HG02610 (cell line): ENCODE measurements at regions not wholly inside any gene's neighbourhood (a gene's known extent, or its start where the extent isn't known, plus 50 kb on each side); places are given as distances from the start of the nearest gene placed in this dataset.
"Not testable (repeated sequence)": the region's sequence is repeated elsewhere in the genome, so short reads cannot be mapped to it uniquely, and the experiment has no call there.

Source experiments
- ATAC-seq: cut with Tn5 transposase; IDR thresholded peaks from one replicate; pipeline ENCODE4 v1.9.1; 2021; ENCODE audit warnings: mild to moderate bottlenecking, moderate library complexity; ENCODE audit not compliant: unreplicated experiment

- no peak for ATAC-seq
Measured at GRCh38 chr3:5731100-5731499, 543.6 kb downstream of the EDEM1 start.

- no peak for ATAC-seq
Measured at GRCh38 chr3:5732081-5732480, 544.6 kb downstream of the EDEM1 start.

GRCh38 chr3:5733995-5734394 lies 546.5 kb downstream of the EDEM1 start:
- no peak for ATAC-seq

- no peak for ATAC-seq
Measured at GRCh38 chr3:5735896-5736295, 548.4 kb downstream of the EDEM1 start.

- no peak for ATAC-seq
Measured at GRCh38 chr3:5739299-5739935, 551.9 kb downstream of the EDEM1 start.

- no peak for ATAC-seq
Measured at GRCh38 chr3:5739949-5740348, 552.4 kb downstream of the EDEM1 start.

- ATAC-seq = no peak
Measured at GRCh38 chr3:5741017-5741416, 553.5 kb downstream of the EDEM1 start.

- ATAC-seq = no peak
Measured at GRCh38 chr3:5750091-5750490, 562.6 kb downstream of the EDEM1 start.

- no peak for ATAC-seq
Measured at GRCh38 chr3:5750874-5751640, 563.5 kb downstream of the EDEM1 start.

- ATAC-seq = no peak
Measured at GRCh38 chr3:5754602-5755001, 567.1 kb downstream of the EDEM1 start.

- no peak for ATAC-seq
Measured at GRCh38 chr3:5756443-5756842, 568.9 kb downstream of the EDEM1 start.

- no peak for ATAC-seq
Measured at GRCh38 chr3:5757213-5757804, 569.8 kb downstream of the EDEM1 start.

GRCh38 chr3:5758699-5759098 lies 571.2 kb downstream of the EDEM1 start:
- no peak for ATAC-seq

- no peak for ATAC-seq
Measured at GRCh38 chr3:5762506-5762905, 575.0 kb downstream of the EDEM1 start.

- ATAC-seq = no peak
Measured at GRCh38 chr3:5766848-5767247, 579.3 kb downstream of the EDEM1 start.

- ATAC-seq = no peak
Measured at GRCh38 chr3:5767304-5767703, 579.8 kb downstream of the EDEM1 start.

GRCh38 chr3:5768281-5768945 lies 580.9 kb downstream of the EDEM1 start:
- no peak for ATAC-seq

- no peak for ATAC-seq
Measured at GRCh38 chr3:5769825-5770224, 582.3 kb downstream of the EDEM1 start.

- no peak for ATAC-seq
Measured at GRCh38 chr3:5774337-5774736, 586.8 kb downstream of the EDEM1 start.

GRCh38 chr3:5775100-5775499 lies 587.6 kb downstream of the EDEM1 start:
- not testable (repeated sequence) for ATAC-seq

GRCh38 chr3:5784690-5785089 lies 597.2 kb downstream of the EDEM1 start:
- ATAC-seq = no peak
